ENCODE measurements at regions not wholly inside any gene's neighbourhood (a gene's known extent, or its start where the extent isn't known, plus 50 kb on each side); places are given as distances from the start of the nearest gene placed in this dataset.

- DNase-seq (ENCODE audit: low spot score) = no peak
Observed at GRCh38 chr1:244265507-244265906, 186.2 kb downstream of the ADSS2 start.

GRCh38 chr1:244269169-244269568, 182.5 kb downstream of the ADSS2 start:
- no peak for DNase-seq (ENCODE audit: low spot score)

DNA sequence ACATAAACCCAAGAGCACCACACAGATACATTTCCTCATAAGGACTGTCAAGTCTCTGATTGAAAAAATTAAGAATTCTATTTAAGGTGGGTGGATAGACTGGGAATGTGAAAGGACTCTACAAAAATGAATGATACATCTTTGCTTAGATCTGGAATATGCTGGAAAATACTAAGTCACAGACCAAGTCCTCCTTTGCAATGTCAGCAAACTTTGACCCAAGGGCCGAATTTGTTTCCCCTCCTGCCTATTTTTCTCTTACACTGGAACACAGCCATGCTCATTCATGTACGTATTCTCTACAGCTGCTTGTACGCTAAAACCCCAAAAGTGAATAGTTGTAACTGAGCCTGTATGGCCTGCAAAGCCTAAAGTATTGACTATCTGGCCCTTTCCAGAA, 180.7 kb downstream of the ADSS2 start:
- no peak for DNase-seq (ENCODE audit: low spot score)

DNA sequence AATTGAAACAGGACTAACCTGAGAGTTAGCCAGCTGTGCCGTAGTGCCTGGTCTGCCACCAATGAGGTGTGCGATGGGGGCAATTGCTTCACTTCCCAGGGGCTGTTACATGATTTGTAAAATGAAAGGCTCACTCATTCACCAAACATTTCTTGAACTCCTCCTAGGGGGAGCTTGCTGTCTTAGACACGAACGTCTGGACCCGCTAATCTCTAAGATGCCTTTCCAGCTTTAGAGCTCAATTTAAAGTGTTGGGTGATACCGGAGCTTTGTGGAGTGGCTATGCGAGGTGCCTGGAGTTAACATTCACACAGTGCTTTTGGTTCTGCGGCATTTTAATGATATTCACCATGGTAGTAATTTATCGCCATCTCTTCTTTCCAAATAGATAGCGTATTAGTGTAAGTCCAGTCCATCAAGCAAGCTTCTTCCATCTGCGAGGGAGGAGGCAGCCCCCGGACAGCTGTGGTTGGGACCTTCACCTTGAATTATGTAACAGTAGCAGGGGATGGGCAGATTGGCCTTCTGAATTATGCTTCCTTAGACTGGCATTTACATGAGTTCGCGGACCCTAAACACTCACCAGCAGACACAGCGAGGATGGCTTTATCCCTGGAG, 179.9 kb downstream of the ADSS2 start:
- no peak for DNase-seq (ENCODE audit: low spot score)

- peak; percentile 66 for DNase-seq (ENCODE audit: low spot score)
Observed at GRCh38 chr1:244272471-244273261, 179.0 kb downstream of the ADSS2 start.

- DNase-seq (ENCODE audit: low spot score) = no peak
Observed at GRCh38 chr1:244273262-244273844, 178.4 kb downstream of the ADSS2 start.

- no peak for DNase-seq (ENCODE audit: low spot score)
Observed at GRCh38 chr1:244273845-244274619, 177.7 kb downstream of the ADSS2 start.

- DNase-seq (ENCODE audit: low spot score) = no peak
Observed at GRCh38 chr1:244276646-244277045, 175.1 kb downstream of the ADSS2 start.

DNA sequence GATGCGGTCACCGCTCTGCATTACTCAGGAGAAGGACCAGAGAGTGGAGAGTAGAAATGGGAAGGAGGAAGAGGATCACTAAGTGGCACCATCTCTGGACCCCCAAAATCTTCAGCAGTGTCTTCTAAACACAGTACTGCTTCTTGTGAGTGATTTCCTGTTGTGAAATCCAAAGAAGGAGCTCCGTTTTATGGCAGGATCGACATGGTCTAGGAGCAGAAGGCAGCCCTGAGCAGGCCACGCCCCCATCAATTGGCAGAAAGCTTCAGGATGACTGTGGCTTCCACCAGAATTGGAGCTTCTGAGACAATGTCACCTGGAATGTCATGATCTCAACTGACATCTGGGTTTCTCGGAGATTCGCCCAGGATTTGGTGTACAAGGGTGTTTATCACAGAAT, 171.5 kb downstream of the ADSS2 start:
- DNase-seq (ENCODE audit: low spot score) = no peak

DNA sequence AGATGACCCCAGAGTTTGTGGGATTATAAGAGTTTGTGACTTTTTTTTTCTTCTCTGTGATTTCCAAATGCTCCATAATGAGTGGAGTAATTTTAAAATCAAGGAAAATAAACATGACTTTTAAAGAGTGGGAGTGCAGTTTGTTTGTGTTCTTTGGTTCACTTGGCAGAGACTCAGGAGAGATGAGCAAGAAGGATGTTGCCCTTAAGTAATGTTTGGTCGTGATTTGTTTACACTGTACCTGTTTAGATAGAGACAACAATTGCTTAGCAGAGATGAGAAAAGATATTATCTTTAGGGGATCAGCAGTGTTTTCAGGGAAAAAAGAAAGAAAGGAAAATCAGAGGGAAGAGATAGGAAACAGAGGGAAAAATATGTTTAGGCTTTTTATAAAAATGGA, 170.8 kb downstream of the ADSS2 start:
- DNase-seq (ENCODE audit: low spot score) = no peak

- DNase-seq (ENCODE audit: low spot score) = no peak
Observed at GRCh38 chr1:244283772-244284171, 167.9 kb downstream of the ADSS2 start.

DNA sequence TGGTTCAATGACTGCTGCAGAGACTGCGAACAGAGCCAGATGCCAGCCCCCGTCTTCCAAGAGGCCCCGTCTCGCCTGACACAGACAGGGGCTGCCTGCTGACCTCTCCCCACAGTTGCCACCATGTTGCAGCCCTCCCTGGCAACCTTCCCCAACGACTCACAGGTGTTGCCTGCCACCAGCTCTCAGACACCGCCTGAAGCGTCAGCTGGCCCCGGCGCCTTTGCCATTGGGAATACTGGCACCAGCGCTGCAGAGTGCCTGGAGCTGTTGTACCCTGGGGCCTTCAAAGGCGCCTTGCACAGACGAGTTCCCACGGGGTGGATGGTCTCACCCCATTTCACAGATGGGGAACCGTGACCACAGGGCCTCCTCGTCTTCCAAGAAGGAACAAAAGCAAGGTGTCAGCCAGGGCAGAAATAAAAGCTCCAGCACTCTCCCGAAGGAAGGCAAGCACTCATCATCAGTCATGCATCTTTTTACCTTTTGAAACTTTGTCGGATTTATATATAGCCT, 167.0 kb downstream of the ADSS2 start:
- DNase-seq (ENCODE audit: low spot score) = no peak

GRCh38 chr1:244286341-244286740, 165.4 kb downstream of the ADSS2 start:
- no peak for DNase-seq (ENCODE audit: low spot score)

DNA sequence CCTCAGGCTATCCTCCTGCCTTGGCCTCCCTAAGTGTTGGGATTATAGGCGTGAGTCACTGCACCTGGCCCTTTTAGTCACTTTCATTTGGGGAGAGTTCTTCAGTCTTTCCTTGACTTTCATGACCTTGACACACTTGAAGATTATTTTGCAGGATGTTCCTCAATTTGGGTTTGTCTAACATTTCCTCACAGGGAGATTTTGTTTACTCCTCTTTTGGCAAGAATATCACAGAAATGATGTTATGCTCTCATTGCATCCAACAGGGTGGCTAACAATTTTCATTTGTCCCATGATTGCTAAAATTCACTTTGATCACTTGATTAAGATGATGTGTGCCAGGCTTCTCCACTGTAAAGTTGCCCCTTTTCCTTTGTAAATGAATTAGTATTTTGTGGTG, 164.0 kb downstream of the ADSS2 start:
- DNase-seq (ENCODE audit: low spot score) = no peak

DNA sequence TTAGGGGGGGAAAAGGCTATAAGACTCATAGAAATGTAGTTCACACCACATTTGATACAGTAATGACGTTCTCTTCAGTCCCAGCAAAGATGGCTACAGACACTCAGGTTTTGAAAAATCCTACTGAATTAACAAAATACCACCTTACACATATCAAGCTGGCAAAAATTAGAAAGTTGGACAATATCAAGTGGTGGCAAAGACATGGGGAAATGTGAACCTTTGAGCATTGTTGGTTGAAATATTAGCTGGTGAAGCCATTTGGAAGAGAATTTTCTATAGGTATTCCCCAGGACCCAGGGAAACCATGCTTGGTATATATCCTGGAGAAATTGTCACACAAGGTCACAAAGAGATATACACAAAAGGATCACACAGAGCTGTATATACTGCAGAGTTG, 163.0 kb downstream of the ADSS2 start:
- no peak for DNase-seq (ENCODE audit: low spot score)

DNA sequence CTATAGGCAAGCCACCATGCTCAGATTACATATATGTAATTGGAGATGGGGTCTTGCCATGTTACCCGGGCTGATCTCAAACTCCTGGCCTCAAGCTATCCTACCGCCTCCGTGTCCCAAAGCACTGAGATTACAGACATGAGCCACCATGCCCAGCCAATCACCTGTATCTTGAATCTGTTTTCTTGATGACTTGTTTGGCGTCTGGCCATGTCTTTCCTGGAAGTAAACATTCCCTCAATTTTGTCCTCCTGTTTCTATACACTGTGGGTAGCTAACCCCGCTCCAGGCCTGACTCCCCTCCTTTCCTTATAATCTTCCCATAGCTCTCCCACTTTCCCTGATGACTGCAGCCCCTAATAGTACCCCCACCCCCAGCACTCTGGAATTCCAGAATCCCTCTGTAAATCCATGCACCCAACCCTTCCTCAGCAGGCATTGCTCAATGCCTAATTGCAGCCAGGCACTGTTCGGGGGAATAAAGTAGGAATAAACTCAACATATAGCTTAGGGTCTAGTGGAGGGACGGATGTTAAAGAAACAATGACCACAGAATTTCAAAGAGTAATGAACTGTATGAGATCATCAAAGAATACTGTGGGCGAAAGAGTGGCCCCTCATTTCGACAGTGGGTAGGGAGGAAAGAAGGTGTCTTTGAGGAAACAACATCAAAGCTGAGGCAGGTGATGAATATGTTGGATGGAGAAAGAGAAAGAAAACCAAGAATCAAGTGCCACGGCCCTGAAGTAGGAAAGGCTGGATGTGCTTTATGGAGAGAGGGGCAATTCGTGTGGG, 161.5 kb downstream of the ADSS2 start:
- no peak for DNase-seq (ENCODE audit: low spot score)

DNA sequence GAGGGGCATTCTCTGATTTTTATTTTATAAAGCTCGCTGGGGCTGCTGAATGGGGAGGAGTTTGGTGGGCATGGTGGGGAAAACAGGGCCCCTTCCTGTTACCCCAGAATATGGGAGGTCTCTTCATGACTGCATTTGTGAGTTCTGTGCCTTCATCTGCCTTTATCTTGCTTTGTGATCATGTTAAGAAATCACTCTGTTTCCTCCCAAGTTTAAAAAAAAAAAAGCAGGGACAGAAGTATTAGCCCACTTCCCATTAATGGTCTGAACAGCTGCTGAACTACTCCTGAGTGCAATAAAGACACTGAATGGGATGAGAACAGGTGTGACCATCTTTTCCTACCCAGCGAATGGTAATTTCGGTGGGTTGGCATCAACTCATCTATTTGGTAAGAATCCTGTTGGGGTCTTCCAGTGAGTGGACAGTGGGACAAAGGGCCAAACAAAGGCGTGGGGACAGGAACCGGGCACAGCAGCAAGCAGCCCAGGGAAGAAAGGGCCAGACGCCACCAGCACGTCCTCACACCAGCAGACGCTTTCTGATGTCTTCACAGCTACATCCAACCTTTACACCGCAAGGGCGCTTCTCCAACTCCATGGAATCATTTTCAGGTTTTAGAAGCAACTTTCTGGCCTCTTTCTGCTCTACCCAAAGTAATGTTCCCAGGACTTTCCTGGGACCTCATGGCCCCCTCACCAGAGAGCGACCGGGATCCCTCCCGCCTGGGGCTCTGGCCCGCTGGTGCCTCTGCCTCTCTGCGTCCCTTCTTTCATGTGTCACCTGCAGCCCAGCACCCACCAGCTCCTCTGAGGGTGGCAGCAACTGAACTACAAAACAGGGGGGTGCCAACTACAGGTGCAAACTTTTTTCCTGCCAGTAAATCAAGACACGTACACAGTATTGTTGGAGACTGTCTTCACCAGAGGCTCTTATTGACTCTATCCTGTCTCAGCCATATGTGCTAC, 160.2 kb downstream of the ADSS2 start:
- no peak for DNase-seq (ENCODE audit: low spot score)

- no peak for DNase-seq (ENCODE audit: low spot score)
Observed at GRCh38 chr1:244294599-244295224, 157.0 kb downstream of the ADSS2 start.

DNA sequence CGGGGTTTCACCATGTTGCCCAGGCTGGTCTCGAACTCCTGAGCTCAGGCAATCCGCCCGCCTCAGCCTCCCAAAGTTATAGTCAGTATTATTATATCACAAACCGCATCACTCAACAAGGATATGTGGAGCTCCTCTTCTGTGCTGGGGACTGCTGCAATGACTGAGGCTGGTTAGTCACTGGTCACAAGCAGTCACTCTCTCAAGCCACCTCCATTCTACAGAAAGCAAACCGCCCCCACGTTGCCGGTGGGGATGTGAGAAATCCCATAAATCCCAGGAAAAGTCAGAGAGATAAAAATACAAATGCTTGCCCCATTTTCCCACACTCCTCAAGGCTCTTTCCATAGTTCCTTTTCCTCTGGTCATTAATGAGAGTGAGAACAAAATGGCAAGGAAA, 155.7 kb downstream of the ADSS2 start:
- DNase-seq (ENCODE audit: low spot score) = no peak

- DNase-seq (ENCODE audit: low spot score) = no peak
Observed at GRCh38 chr1:244296447-244296846, 155.3 kb downstream of the ADSS2 start.
